B cell (primary cell): ENCODE measurements at regions not wholly inside any gene's neighbourhood (a gene's known extent, or its start where the extent isn't known, plus 50 kb on each side); places are given as distances from the start of the nearest gene placed in this dataset.

Experiments used
- CTCF ChIP-seq: fragments of 200-600 bp; IDR thresholded peaks from one replicate; pipeline ENCODE4 v1.8.0; 2022; ENCODE audit warnings: antibody characterized with exemption, mild to moderate bottlenecking
- EZH2 ChIP-seq: IDR thresholded peaks from 2 replicates; pipeline ENCODE4 v1.6.1; 2012; ENCODE audit warnings: borderline replicate concordance, low read depth, mild to moderate bottlenecking, moderate library complexity, low read length; ENCODE audit not compliant: insufficient read depth, poor library complexity, severe bottlenecking

- TF ChIP-seq CTCF, result no peak
- no peak for TF ChIP-seq EZH2
Measured at GRCh38 chr2:117717072-117717471, 97.4 kb upstream of the DDX18 start.
